ENCODE measurements at regions not wholly inside any gene's neighbourhood (a gene's known extent, or its start where the extent isn't known, plus 50 kb on each side); places are given as distances from the start of the nearest gene placed in this dataset.

GRCh38 chr3:181912384-181912783, 200.7 kb downstream of the SOX2 start:
- no peak for DNase-seq
- Histone ChIP-seq H3K27ac (no peak overlapping the region), H3K36me3 (no peaks in the 10 kb centered on the region), H3K9me3 (no peaks in the 10 kb centered on the region), H3K4me3 (no peak overlapping the region), H3K4me1 (no peaks in the 10 kb centered on the region), H3K27me3 (no peaks in the 10 kb centered on the region)
- intact Hi-C loops (cut with DNase I; ENCODE audit: low total_unique reads): no loop called here
- no peak for TF ChIP-seq POLR2A (IDR thresholded peaks at IDR 0.05)
- TF ChIP-seq CTCF (IDR thresholded peaks at IDR 0.05): no peak

GRCh38 chr3:181913254-181913653, 201.5 kb downstream of the SOX2 start:
- TF ChIP-seq CTCF (IDR thresholded peaks at IDR 0.05) (no peak), POLR2A (IDR thresholded peaks at IDR 0.05) (no peak)
- no peaks in the 10 kb centered on the region for H3K36me3 ChIP-seq
- H3K4me3 ChIP-seq: no peak overlapping the region
- no peaks in the 10 kb centered on the region for H3K4me1 ChIP-seq
- intact Hi-C loops (cut with DNase I; ENCODE audit: low total_unique reads): no loop called here
- no peak overlapping the region for H3K27ac ChIP-seq
- no peaks in the 10 kb centered on the region for H3K9me3 ChIP-seq
- H3K27me3 ChIP-seq: no peaks in the 10 kb centered on the region
- DNase-seq: no peak

GRCh38 chr3:181915551-181915950, 203.8 kb downstream of the SOX2 start:
- no peak overlapping the region for H3K4me3 ChIP-seq
- no peaks in the 10 kb centered on the region for H3K27me3 ChIP-seq
- intact Hi-C loops (cut with DNase I; ENCODE audit: low total_unique reads): no loop called here
- H3K36me3 ChIP-seq: no peaks in the 10 kb centered on the region
- no peaks in the 10 kb centered on the region for H3K4me1 ChIP-seq
- no peak for TF ChIP-seq POLR2A (IDR thresholded peaks at IDR 0.05)
- H3K9me3 ChIP-seq: no peaks in the 10 kb centered on the region
- no peak for DNase-seq
- no peak overlapping the region for H3K27ac ChIP-seq

GRCh38 chr3:181916013-181916412, 204.3 kb downstream of the SOX2 start:
- Histone ChIP-seq H3K4me1 (no peaks in the 10 kb centered on the region), H3K36me3 (no peaks in the 10 kb centered on the region), H3K4me3 (no peak overlapping the region), H3K9me3 (no peaks in the 10 kb centered on the region), H3K27ac (no peak overlapping the region), H3K27me3 (no peaks in the 10 kb centered on the region)
- intact Hi-C loops (cut with DNase I; ENCODE audit: low total_unique reads): no loop called here
- TF ChIP-seq POLR2A (IDR thresholded peaks at IDR 0.05): no peak
- TF ChIP-seq CTCF (IDR thresholded peaks at IDR 0.05): no peak
- no peak for DNase-seq

GRCh38 chr3:181917027-181917426, 205.3 kb downstream of the SOX2 start:
- no peak overlapping the region for H3K4me3 ChIP-seq
- intact Hi-C loops (cut with DNase I; ENCODE audit: low total_unique reads): no loop called here
- no peak for DNase-seq
- no peaks in the 10 kb centered on the region for H3K36me3 ChIP-seq
- no peak for TF ChIP-seq CTCF (IDR thresholded peaks at IDR 0.05)
- TF ChIP-seq POLR2A (IDR thresholded peaks at IDR 0.05): no peak
- H3K4me1 ChIP-seq: no peaks in the 10 kb centered on the region
- no peaks in the 10 kb centered on the region for H3K9me3 ChIP-seq
- no peak overlapping the region for H3K27ac ChIP-seq
- H3K27me3 ChIP-seq: no peaks in the 10 kb centered on the region

GRCh38 chr3:181919375-181919774, 207.7 kb downstream of the SOX2 start:
- Histone ChIP-seq H3K36me3 (no peaks in the 10 kb centered on the region), H3K27ac (no peak overlapping the region), H3K27me3 (no peaks in the 10 kb centered on the region), H3K9me3 (no peaks in the 10 kb centered on the region), H3K4me3 (no peak overlapping the region), H3K4me1 (no peaks in the 10 kb centered on the region)
- DNase-seq: no peak
- TF ChIP-seq POLR2A (IDR thresholded peaks at IDR 0.05) (no peak), CTCF (IDR thresholded peaks at IDR 0.05) (no peak)
- intact Hi-C loops (cut with DNase I; ENCODE audit: low total_unique reads): no loop called here

Measured in uterus (tissue), 3 donors.